ENCODE measurements at regions not wholly inside any gene's neighbourhood (a gene's known extent, or its start where the extent isn't known, plus 50 kb on each side); places are given as distances from the start of the nearest gene placed in this dataset.

DNA sequence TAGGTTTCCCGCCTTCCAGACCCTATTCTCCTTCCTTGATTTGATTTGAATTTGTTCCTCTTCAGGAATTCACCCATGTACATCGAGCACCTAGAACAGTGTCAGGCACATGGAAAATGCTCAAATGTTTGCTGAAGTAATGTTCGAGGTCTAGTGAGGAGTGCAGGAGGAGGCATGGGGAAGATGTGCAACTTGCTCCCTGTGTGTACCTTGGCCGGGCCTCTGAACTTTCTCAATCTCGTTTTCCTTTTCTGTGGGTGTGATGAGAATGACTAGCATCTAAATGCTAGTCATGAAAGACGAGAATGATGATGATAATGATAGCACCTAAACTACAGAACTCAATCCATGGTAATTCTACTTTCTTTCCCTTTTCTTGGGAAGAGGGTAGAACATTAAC, 279.1 kb upstream of the PLET1 start:
- TF ChIP-seq POLR2A (IDR thresholded peaks at IDR 0.05): no peak
- TF ChIP-seq CTCF (IDR thresholded peaks at IDR 0.05): no peak
